Dendritic cell treated with granulocyte-macrophage colony-stimulating factor and Interleukin-4, amounts not matched to agents 40 ng/mL and 50 ng/mL, for 4 days (primary cell): ENCODE measurements at regions not wholly inside any gene's neighbourhood (a gene's known extent, or its start where the extent isn't known, plus 50 kb on each side); places are given as distances from the start of the nearest gene placed in this dataset.

Experiments used
- H3K27ac Mint-ChIP-seq: one replicate; pipeline ENCODE4 v1.8.0; 2022; ENCODE audit warnings: mild to moderate bottlenecking, mixed read lengths
- H3K27me3 Mint-ChIP-seq: one replicate; pipeline ENCODE4 v1.8.0; 2022; ENCODE audit warnings: mild to moderate bottlenecking, mixed read lengths
- H3K36me3 Mint-ChIP-seq: one replicate; pipeline ENCODE4 v1.8.0; 2022; ENCODE audit warnings: low read depth, mixed read lengths
- H3K4me1 Mint-ChIP-seq: one replicate; pipeline ENCODE4 v1.8.0; 2022; ENCODE audit warnings: low read depth, mixed read lengths
- H3K4me3 Mint-ChIP-seq: one replicate; pipeline ENCODE4 v1.8.0; 2022; ENCODE audit warnings: mild to moderate bottlenecking, moderate library complexity, mixed read lengths
- H3K9me3 Mint-ChIP-seq: one replicate; pipeline ENCODE4 v1.8.0; 2022; ENCODE audit warnings: mixed read lengths
- intact Hi-C: fragments of 100-400 bp; cut with micrococcal nuclease; formaldehyde crosslinking; loops from one replicate; pipeline ENCODE4 v1.15.0; 2022

GRCh38 chr3:135907422-135908165 lies 57.9 kb upstream of the PPP2R3A start:
- Mint-ChIP-seq H3K9me3 (no peaks in the 10 kb centered on the region), H3K27ac (no peak overlapping the region), H3K36me3 (no peaks in the 10 kb centered on the region), H3K4me1 (no peaks in the 10 kb centered on the region), H3K27me3 (no peaks in the 10 kb centered on the region), H3K4me3 (no peak overlapping the region)
- intact Hi-C loops: no loop called here

GRCh38 chr3:135908225-135908624 lies 57.3 kb upstream of the PPP2R3A start:
- H3K9me3 Mint-ChIP-seq: no peaks in the 10 kb centered on the region
- no peaks in the 10 kb centered on the region for H3K4me1 Mint-ChIP-seq
- no peaks in the 10 kb centered on the region for H3K36me3 Mint-ChIP-seq
- H3K27ac Mint-ChIP-seq: no peak overlapping the region
- no peak overlapping the region for H3K4me3 Mint-ChIP-seq
- intact Hi-C loops: no loop called here
- no peaks in the 10 kb centered on the region for H3K27me3 Mint-ChIP-seq

DNA sequence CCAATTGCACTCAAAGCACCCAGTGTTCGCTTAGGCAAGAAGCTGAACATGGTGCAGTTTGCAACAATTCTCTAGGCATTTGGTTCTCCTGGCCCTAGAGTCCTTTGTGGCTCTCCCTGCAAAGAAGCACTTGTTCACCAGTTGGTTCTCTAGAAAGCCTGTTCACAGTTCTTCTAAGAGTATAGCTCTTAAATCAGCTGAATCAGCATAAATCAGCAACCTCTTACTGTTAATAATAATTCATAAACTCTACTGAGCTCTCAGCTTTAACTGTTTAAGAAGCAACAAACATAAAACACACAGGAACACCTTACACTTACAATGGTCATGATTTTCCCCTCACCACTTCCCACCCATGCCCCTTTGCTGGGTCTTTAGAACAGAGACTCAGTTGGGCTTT lies 56.8 kb upstream of the PPP2R3A start:
- no peaks in the 10 kb centered on the region for H3K36me3 Mint-ChIP-seq
- intact Hi-C loops: no loop called here
- H3K27ac Mint-ChIP-seq: no peak overlapping the region
- H3K9me3 Mint-ChIP-seq: no peaks in the 10 kb centered on the region
- H3K4me3 Mint-ChIP-seq: no peak overlapping the region
- H3K27me3 Mint-ChIP-seq: no peaks in the 10 kb centered on the region
- no peaks in the 10 kb centered on the region for H3K4me1 Mint-ChIP-seq

- H3K4me1 Mint-ChIP-seq: no peaks in the 10 kb centered on the region
- no peaks in the 10 kb centered on the region for H3K9me3 Mint-ChIP-seq
- no peak overlapping the region for H3K4me3 Mint-ChIP-seq
- H3K27me3 Mint-ChIP-seq: no peaks in the 10 kb centered on the region
- H3K36me3 Mint-ChIP-seq: no peaks in the 10 kb centered on the region
- H3K27ac Mint-ChIP-seq: no peak overlapping the region
- intact Hi-C loops: no loop called here
Measured at GRCh38 chr3:135911110-135911509, 54.4 kb upstream of the PPP2R3A start.

DNA sequence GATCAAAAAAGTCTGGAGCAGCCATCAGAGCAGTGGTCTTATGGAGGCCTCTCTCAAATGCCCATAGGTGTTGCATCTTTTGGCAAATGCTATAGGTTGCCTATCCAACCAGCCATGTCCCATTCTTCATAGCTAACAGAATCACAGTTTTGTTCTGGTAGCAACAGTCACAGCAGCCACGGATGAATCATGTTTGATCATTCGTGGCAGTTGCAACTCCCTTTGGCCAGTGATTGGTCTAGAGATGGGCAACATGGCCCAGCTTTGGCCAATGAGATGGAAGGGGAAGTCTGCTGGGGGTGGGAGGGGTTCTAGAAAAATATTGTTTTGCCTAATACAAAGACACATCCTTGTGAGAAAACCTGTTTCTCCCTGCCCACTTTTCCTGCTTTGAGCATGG lies 50.3 kb upstream of the PPP2R3A start:
- H3K4me1 Mint-ChIP-seq: no peaks in the 10 kb centered on the region
- intact Hi-C loops: no loop called here
- H3K36me3 Mint-ChIP-seq: no peaks in the 10 kb centered on the region
- H3K27me3 Mint-ChIP-seq: no peaks in the 10 kb centered on the region
- H3K9me3 Mint-ChIP-seq: no peaks in the 10 kb centered on the region
- H3K4me3 Mint-ChIP-seq: no peak overlapping the region
- H3K27ac Mint-ChIP-seq: no peak overlapping the region
